HepG2 (cell line): ENCODE measurements at regions not wholly inside any gene's neighbourhood (a gene's known extent, or its start where the extent isn't known, plus 50 kb on each side); places are given as distances from the start of the nearest gene placed in this dataset.

Source experiments
- EEA1 ChIP-seq: sonication (generic); formaldehyde crosslinking; IDR thresholded peaks from 2 replicates; pipeline ENCODE4 v1.5.1; 2020; ENCODE audit warnings: mild to moderate bottlenecking, missing genetic modification reagents, borderline replicate concordance
- ELF4 ChIP-seq: sonication (generic); formaldehyde crosslinking; IDR thresholded peaks from 2 replicates; pipeline ENCODE4 v1.5.0; 2020; ENCODE audit warnings: missing genetic modification reagents, mild to moderate bottlenecking, moderate library complexity, borderline replicate concordance
- KLF6 ChIP-seq: IDR thresholded peaks from 2 replicates; pipeline ENCODE4 v1.8.0; 2016; ENCODE audit warnings: missing biosample characterization, missing genetic modification reagents
- MTA1 ChIP-seq: sonication (generic); formaldehyde crosslinking; IDR thresholded peaks from 2 replicates; pipeline ENCODE4 v1.4.0; 2020; ENCODE audit warnings: missing genetic modification reagents, mild to moderate bottlenecking, borderline replicate concordance
- ZNF329 ChIP-seq: sonication (generic); formaldehyde crosslinking; IDR thresholded peaks from 2 replicates; pipeline ENCODE4 v1.9.0; 2021; ENCODE audit warnings: low read depth, mild to moderate bottlenecking, missing genetic modification reagents
- ZNF547 ChIP-seq: sonication (generic); formaldehyde crosslinking; IDR thresholded peaks from 2 replicates; pipeline ENCODE4 v1.5.1; 2020; ENCODE audit warnings: mild to moderate bottlenecking, missing genetic modification reagents
- ZNF720 ChIP-seq: sonication (generic); formaldehyde crosslinking; IDR thresholded peaks from 2 replicates; pipeline ENCODE4 v1.4.0; 2020; ENCODE audit warnings: missing genetic modification reagents
- ZNF768 ChIP-seq: sonication (generic); formaldehyde crosslinking; IDR thresholded peaks from 2 replicates; pipeline ENCODE4 v1.4.0; 2020; ENCODE audit warnings: missing genetic modification reagents
- ZNF777 ChIP-seq: sonication (generic); formaldehyde crosslinking; IDR thresholded peaks from 2 replicates; pipeline ENCODE4 v1.4.0; 2020; ENCODE audit warnings: missing genetic modification reagents
- TF ChIP-seq, protein P1 (sequence below), 2 experiments: sonication (generic) in 1 of 2; formaldehyde crosslinking in 1 of 2; IDR thresholded peaks; 2 replicates each; pipeline versions ENCODE4 v1.4.0 to v1.6.1; 2016 to 2020; ENCODE audit warnings: borderline replicate concordance in 1 of 2, low read depth in 1 of 2, mild to moderate bottlenecking in 1 of 2, missing genetic modification reagents in 1 of 2
- TF ChIP-seq, protein P2 (sequence below): sonication (generic); formaldehyde crosslinking; IDR thresholded peaks from 2 replicates; pipeline ENCODE4 v1.4.0; 2020; ENCODE audit warnings: missing genetic modification reagents, borderline replicate concordance
- TF ChIP-seq, protein P3 (sequence below): sonication (generic); formaldehyde crosslinking; IDR thresholded peaks from 2 replicates; pipeline ENCODE4 v1.9.0; 2021; ENCODE audit warnings: mild to moderate bottlenecking, missing genetic modification reagents

DNA sequence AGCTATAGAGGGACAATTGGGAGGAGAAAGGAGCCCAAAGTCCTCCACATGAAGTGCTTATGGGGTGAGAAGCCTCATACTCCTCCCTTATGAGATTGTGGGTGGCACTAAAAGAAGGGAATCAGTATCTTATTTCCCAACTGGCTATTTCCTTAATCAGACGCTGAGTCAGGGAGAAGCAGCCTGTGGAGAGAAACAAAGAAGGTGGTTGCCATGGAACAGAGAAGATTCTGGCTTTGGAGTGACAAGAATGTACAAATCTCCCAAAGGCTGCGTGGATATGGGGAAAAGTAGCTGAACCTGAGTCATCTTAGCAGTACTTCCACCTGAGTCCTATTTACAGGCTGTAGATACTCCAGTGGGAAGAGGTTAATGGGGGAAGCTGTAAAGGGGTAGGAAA, 115.8 kb upstream of the CWC22 start (continued):
- TF ChIP-seq, protein P1, sequence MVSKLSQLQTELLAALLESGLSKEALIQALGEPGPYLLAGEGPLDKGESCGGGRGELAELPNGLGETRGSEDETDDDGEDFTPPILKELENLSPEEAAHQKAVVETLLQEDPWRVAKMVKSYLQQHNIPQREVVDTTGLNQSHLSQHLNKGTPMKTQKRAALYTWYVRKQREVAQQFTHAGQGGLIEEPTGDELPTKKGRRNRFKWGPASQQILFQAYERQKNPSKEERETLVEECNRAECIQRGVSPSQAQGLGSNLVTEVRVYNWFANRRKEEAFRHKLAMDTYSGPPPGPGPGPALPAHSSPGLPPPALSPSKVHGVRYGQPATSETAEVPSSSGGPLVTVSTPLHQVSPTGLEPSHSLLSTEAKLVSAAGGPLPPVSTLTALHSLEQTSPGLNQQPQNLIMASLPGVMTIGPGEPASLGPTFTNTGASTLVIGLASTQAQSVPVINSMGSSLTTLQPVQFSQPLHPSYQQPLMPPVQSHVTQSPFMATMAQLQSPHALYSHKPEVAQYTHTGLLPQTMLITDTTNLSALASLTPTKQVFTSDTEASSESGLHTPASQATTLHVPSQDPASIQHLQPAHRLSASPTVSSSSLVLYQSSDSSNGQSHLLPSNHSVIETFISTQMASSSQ (IDR thresholded peaks at IDR 0.05; ENCODE audit: low read depth) = no peak
- TF ChIP-seq, protein P1 (CRISPR knock-in tag; IDR thresholded peaks at IDR 0.05; ENCODE audit: borderline replicate concordance) = no peak
- TF ChIP-seq MTA1 (no peak), ZNF329 (CRISPR knock-in tag) (no peak), KLF6 (CRISPR knock-in tag) (no peak), ZNF768 (CRISPR knock-in tag) (no peak), ELF4 (CRISPR knock-in tag) (no peak), ZNF777 (CRISPR knock-in tag) (no peak), EEA1 (CRISPR knock-in tag) (no peak), ZNF547 (CRISPR knock-in tag) (no peak), ZNF720 (CRISPR knock-in tag) (no peak)
- TF ChIP-seq, protein P2, sequence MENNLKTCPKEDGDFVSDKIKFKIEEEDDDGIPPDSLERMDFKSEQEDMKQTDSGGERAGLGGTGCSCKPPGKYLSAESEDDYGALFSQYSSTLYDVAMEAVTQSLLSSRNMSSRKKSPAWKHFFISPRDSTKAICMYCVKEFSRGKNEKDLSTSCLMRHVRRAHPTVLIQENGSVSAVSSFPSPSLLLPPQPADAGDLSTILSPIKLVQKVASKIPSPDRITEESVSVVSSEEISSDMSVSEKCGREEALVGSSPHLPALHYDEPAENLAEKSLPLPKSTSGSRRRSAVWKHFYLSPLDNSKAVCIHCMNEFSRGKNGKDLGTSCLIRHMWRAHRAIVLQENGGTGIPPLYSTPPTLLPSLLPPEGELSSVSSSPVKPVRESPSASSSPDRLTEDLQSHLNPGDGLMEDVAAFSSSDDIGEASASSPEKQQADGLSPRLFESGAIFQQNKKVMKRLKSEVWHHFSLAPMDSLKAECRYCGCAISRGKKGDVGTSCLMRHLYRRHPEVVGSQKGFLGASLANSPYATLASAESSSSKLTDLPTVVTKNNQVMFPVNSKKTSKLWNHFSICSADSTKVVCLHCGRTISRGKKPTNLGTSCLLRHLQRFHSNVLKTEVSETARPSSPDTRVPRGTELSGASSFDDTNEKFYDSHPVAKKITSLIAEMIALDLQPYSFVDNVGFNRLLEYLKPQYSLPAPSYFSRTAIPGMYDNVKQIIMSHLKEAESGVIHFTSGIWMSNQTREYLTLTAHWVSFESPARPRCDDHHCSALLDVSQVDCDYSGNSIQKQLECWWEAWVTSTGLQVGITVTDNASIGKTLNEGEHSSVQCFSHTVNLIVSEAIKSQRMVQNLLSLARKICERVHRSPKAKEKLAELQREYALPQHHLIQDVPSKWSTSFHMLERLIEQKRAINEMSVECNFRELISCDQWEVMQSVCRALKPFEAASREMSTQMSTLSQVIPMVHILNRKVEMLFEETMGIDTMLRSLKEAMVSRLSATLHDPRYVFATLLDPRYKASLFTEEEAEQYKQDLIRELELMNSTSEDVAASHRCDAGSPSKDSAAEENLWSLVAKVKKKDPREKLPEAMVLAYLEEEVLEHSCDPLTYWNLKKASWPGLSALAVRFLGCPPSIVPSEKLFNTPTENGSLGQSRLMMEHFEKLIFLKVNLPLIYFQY (CRISPR knock-in tag) = no peak
- TF ChIP-seq, protein P3, sequence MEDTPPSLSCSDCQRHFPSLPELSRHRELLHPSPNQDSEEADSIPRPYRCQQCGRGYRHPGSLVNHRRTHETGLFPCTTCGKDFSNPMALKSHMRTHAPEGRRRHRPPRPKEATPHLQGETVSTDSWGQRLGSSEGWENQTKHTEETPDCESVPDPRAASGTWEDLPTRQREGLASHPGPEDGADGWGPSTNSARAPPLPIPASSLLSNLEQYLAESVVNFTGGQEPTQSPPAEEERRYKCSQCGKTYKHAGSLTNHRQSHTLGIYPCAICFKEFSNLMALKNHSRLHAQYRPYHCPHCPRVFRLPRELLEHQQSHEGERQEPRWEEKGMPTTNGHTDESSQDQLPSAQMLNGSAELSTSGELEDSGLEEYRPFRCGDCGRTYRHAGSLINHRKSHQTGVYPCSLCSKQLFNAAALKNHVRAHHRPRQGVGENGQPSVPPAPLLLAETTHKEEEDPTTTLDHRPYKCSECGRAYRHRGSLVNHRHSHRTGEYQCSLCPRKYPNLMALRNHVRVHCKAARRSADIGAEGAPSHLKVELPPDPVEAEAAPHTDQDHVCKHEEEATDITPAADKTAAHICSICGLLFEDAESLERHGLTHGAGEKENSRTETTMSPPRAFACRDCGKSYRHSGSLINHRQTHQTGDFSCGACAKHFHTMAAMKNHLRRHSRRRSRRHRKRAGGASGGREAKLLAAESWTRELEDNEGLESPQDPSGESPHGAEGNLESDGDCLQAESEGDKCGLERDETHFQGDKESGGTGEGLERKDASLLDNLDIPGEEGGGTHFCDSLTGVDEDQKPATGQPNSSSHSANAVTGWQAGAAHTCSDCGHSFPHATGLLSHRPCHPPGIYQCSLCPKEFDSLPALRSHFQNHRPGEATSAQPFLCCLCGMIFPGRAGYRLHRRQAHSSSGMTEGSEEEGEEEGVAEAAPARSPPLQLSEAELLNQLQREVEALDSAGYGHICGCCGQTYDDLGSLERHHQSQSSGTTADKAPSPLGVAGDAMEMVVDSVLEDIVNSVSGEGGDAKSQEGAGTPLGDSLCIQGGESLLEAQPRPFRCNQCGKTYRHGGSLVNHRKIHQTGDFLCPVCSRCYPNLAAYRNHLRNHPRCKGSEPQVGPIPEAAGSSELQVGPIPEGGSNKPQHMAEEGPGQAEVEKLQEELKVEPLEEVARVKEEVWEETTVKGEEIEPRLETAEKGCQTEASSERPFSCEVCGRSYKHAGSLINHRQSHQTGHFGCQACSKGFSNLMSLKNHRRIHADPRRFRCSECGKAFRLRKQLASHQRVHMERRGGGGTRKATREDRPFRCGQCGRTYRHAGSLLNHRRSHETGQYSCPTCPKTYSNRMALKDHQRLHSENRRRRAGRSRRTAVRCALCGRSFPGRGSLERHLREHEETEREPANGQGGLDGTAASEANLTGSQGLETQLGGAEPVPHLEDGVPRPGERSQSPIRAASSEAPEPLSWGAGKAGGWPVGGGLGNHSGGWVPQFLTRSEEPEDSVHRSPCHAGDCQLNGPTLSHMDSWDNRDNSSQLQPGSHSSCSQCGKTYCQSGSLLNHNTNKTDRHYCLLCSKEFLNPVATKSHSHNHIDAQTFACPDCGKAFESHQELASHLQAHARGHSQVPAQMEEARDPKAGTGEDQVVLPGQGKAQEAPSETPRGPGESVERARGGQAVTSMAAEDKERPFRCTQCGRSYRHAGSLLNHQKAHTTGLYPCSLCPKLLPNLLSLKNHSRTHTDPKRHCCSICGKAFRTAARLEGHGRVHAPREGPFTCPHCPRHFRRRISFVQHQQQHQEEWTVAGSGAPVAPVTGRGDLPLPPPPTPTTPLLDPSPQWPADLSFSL = no peak
